ENCODE measurements at regions not wholly inside any gene's neighbourhood (a gene's known extent, or its start where the extent isn't known, plus 50 kb on each side); places are given as distances from the start of the nearest gene placed in this dataset.

GRCh38 chr6:112933947-112934346, 586.8 kb downstream of the RFPL4B start (continued):
- TF ChIP-seq REST (IDR thresholded peaks at IDR 0.05; ENCODE audit: low read depth): no peak
- no peak for TF ChIP-seq EGR1 (IDR thresholded peaks at IDR 0.05; ENCODE audit: low read depth)
- no peak for TF ChIP-seq SRF (IDR thresholded peaks at IDR 0.05; ENCODE audit: low read depth)
- TF ChIP-seq CEBPB (IDR thresholded peaks at IDR 0.05; ENCODE audit: low read depth): no peak
- no peak for TF ChIP-seq POLR2AphosphoS5 (IDR thresholded peaks at IDR 0.05; ENCODE audit: low read depth, low read length)

GRCh38 chr6:112934433-112935327, 587.5 kb downstream of the RFPL4B start:
- ChIA-PET POLR2A (no interaction called here), CTCF (no interaction called here), RAD21 (ENCODE audit: low non-redundant PET in 1 of 2, low total read pairs in 2 of 2, uncharacterized antibody in 2 of 2, unreplicated experiment in 2 of 2) (no interaction called here)
- no peaks in the 10 kb centered on the region for H3K79me2 ChIP-seq (ENCODE audit: insufficient read depth, low read length)
- DNase-seq (ENCODE audit: low read depth, low spot score) (no peak), ATAC-seq (no peak)
- H3K4me1 ChIP-seq (ENCODE audit: control insufficient read depth in 1 of 2, insufficient read depth in 2 of 2, low read length in 2 of 2): no peaks in the 10 kb centered on the region
- H3K36me3 ChIP-seq (ENCODE audit: control insufficient read depth in 1 of 2, insufficient read depth in 2 of 2, low read length in 2 of 2): no peaks in the 10 kb centered on the region
- H3K4me2 ChIP-seq (ENCODE audit: low read length): no peak overlapping the region
- intact Hi-C loops (cut with micrococcal nuclease): no loop called here
- no peaks in the 10 kb centered on the region for H3K27me3 ChIP-seq (ENCODE audit: insufficient read depth, low read length)
- H3K9ac ChIP-seq (ENCODE audit: low read length): no peak overlapping the region
- H3K27ac ChIP-seq (ENCODE audit: low read depth, low read length): no peak overlapping the region
- no peaks in the 10 kb centered on the region for H4K20me1 ChIP-seq (ENCODE audit: insufficient read depth)
- H3K9me2 ChIP-seq (ENCODE audit: insufficient read depth): no peaks in the 10 kb centered on the region
- no peaks in the 10 kb centered on the region for H3K9me3 ChIP-seq (ENCODE audit: control insufficient read depth in 1 of 2, insufficient read depth in 1 of 2, low read depth in 1 of 2, low read length in 2 of 2)
- no TSS peak for BruUV-seq (replicated peaks)
- H2AFZ ChIP-seq (ENCODE audit: low read depth, low read length, poor library complexity, severe bottlenecking): no peak overlapping the region
- H3K4me3 ChIP-seq (replicated peaks in 1 of 2; ENCODE audit: low read depth in 1 of 2, low read length in 2 of 2): no peak overlapping the region
- TF ChIP-seq EZH2phosphoT487 (IDR thresholded peaks at IDR 0.05; ENCODE audit: borderline replicate concordance): no peak
- no peak for TF ChIP-seq SIN3A (IDR thresholded peaks at IDR 0.05; ENCODE audit: low read depth)
- no peak for TF ChIP-seq YY1 (IDR thresholded peaks at IDR 0.05; ENCODE audit: extremely low read depth, insufficient replicate concordance, low read depth, low read length)
- TF ChIP-seq POLR2AphosphoS5 (IDR thresholded peaks at IDR 0.05; ENCODE audit: low read depth, low read length): no peak
- TF ChIP-seq CTCF (IDR thresholded peaks at IDR 0.05 in 2 of 3, conservative IDR thresholded peaks at IDR 0.05 in 1 of 3; ENCODE audit: borderline replicate concordance in 1 of 3, insufficient read depth in 1 of 3, low read depth in 2 of 3, low read length in 2 of 3): no peak
- TF ChIP-seq ZBTB33 (IDR thresholded peaks at IDR 0.05; ENCODE audit: extremely low read depth, insufficient replicate concordance, low read length): no peak
- TF ChIP-seq RAD21 (IDR thresholded peaks at IDR 0.05; ENCODE audit: low read depth): no peak
- TF ChIP-seq ELF1 (IDR thresholded peaks at IDR 0.05; ENCODE audit: borderline replicate concordance, low read depth): no peak
- no peak for TF ChIP-seq SRF (IDR thresholded peaks at IDR 0.05; ENCODE audit: low read depth)
- TF ChIP-seq TCF7L2 (IDR thresholded peaks at IDR 0.05; ENCODE audit: borderline replicate concordance, extremely low read depth, insufficient read depth, insufficient read length): no peak
